Spleen (tissue), 11 donors: ENCODE measurements at regions not wholly inside any gene's neighbourhood (a gene's known extent, or its start where the extent isn't known, plus 50 kb on each side); places are given as distances from the start of the nearest gene placed in this dataset.

Experiments
- DNase-seq: peaks from one replicate; pipeline ENCODE4 v3.0.0-alpha.2; 2020
- H3K27ac ChIP-seq, 8 donors: fragments of 200-600 bp; sonication (generic) in 7 of 8; 1 replicate in 4 of 8; 2 replicates in 4 of 8; pipeline versions ENCODE4 v1.5.0 to v1.8.0; 2016 to 2021; ENCODE audit warnings: inconsistent platforms in 4 of 8, mild to moderate bottlenecking in 4 of 8, moderate library complexity in 1 of 8
- H3K27me3 ChIP-seq, 7 donors: fragments of 200-600 bp; sonication (generic) in 6 of 7; replicated peaks in 1 of 7; 1 replicate in 4 of 7; 2 replicates in 3 of 7; pipeline versions ENCODE4 v1.5.0 to v1.8.0; 2016 to 2021; ENCODE audit warnings: inconsistent platforms in 3 of 7, mild to moderate bottlenecking in 1 of 7
- H3K36me3 ChIP-seq, 6 donors: fragments of 200-600 bp; sonication (generic) in 5 of 6; 1 replicate in 4 of 6; 2 replicates in 2 of 6; pipeline versions ENCODE4 v1.5.0 to v1.8.0; 2016 to 2021; ENCODE audit warnings: inconsistent platforms in 2 of 6
- H3K4me1 ChIP-seq, 6 donors: fragments of 200-600 bp; sonication (generic) in 5 of 6; 1 replicate in 3 of 6; 2 replicates in 3 of 6; pipeline versions ENCODE4 v1.5.0 to v1.8.0; 2016 to 2021; ENCODE audit warnings: inconsistent platforms in 3 of 6
- H3K4me3 ChIP-seq, 8 donors: fragments of 200-600 bp; sonication (generic) in 7 of 8; 1 replicate in 4 of 8; 2 replicates in 4 of 8; pipeline versions ENCODE4 v1.5.0 to v1.8.0; 2016 to 2021; ENCODE audit warnings: inconsistent platforms in 4 of 8, mild to moderate bottlenecking in 4 of 8, moderate library complexity in 2 of 8
- H3K9me3 ChIP-seq, 8 donors: fragments of 200-600 bp; sonication (generic) in 7 of 8; 1 replicate in 4 of 8; 2 replicates in 4 of 8; pipeline versions ENCODE4 v1.5.0 to v1.8.0; 2016 to 2021; ENCODE audit warnings: inconsistent platforms in 4 of 8
- POLR2A ChIP-seq, 3 donors: fragments of 450-650 bp; IDR thresholded peaks; one replicate each; pipeline ENCODE4 v1.5.1; 2017; ENCODE audit warnings: antibody characterized with exemption in 3 of 3, mild to moderate bottlenecking in 1 of 3
- POLR2AphosphoS5 ChIP-seq, 3 donors: sonication (generic); formaldehyde crosslinking; IDR thresholded peaks; one replicate each; pipeline ENCODE4 v1.5.1; 2017; ENCODE audit warnings: antibody characterized with exemption in 3 of 3
- WGBS, 5 donors: extraction: QIAGEN DNeasy Blood & Tissue Kit in 3 of 5; methylation state at CpG; one replicate each; pipeline versions ENCODE4 v1.1.5 to v1.1.7; 2013 to 2018; 5-methylcytosine and 5-hydroxymethylcytosine counted together
- intact Hi-C: fragments of 100-400 bp; cut with DNase I; formaldehyde crosslinking; loops from one replicate; pipeline ENCODE4 v1.15.0; 2023; ENCODE audit warnings: low total_unique reads
- TF ChIP-seq, protein P1 (sequence below), 11 experiments: fragments of 200-600 bp in 7 of 11; fragments of 450-650 bp in 4 of 11; sonication (generic) in 4 of 11; IDR thresholded peaks in 8 of 11; conservative IDR thresholded peaks in 3 of 11; 1 replicate in 7 of 11; 2 replicates in 4 of 11; pipeline versions ENCODE4 v1.4.0 to v1.8.0; 2016 to 2021; ENCODE audit warnings: antibody characterized with exemption in 11 of 11, inconsistent platforms in 4 of 11, mild to moderate bottlenecking in 1 of 11
- donor health status: healthy with polysubstance abuse.
- donor health status: DM: no; HTN: no; CAD: no; lungs with moderate emphysema.
- donor health status: DM: no; HTN: no; CAD: no.
- donor health status: Bipolar disorder and iron deficiency.
- donor health status: healthy.
- donor health status: DM: no; HTN: no; CAD: no.
- donor health status: DM: yes; HTN: yes; CAD: no.

DNA sequence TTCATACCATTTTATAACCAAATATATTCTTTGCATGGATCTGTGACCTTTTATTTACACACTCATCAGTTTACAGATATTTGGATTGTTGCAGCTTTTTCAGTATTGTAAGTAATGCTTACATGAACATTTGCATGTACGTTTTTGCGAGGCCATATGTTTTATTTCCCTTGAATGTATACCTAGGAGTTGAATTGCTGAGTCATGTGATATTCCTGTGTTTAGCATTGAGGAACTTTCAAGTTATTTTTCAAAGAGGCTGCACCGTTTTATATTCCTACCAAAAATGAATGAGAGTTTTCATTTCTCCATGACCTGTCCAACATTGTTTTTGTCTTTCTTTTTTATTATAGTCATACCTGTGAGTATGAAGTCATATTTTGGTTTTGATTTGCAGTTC is 392.1 kb downstream of the CNTNAP4 start:
- WGBS, 5 donors = 19 to 48% (median 33%) methylated on average over 3 of the region's 3 CpGs
- no peaks in the 10 kb centered on the region for H3K4me1 ChIP-seq
- H3K9me3 ChIP-seq = no peaks in the 10 kb centered on the region
- H3K27ac ChIP-seq = no peak overlapping the region
- intact Hi-C loops = no loop called here
- TF ChIP-seq, protein P1, sequence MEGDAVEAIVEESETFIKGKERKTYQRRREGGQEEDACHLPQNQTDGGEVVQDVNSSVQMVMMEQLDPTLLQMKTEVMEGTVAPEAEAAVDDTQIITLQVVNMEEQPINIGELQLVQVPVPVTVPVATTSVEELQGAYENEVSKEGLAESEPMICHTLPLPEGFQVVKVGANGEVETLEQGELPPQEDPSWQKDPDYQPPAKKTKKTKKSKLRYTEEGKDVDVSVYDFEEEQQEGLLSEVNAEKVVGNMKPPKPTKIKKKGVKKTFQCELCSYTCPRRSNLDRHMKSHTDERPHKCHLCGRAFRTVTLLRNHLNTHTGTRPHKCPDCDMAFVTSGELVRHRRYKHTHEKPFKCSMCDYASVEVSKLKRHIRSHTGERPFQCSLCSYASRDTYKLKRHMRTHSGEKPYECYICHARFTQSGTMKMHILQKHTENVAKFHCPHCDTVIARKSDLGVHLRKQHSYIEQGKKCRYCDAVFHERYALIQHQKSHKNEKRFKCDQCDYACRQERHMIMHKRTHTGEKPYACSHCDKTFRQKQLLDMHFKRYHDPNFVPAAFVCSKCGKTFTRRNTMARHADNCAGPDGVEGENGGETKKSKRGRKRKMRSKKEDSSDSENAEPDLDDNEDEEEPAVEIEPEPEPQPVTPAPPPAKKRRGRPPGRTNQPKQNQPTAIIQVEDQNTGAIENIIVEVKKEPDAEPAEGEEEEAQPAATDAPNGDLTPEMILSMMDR (IDR thresholded peaks at IDR 0.05 in 8 of 11, conservative IDR thresholded peaks at IDR 0.05 in 3 of 11) = no peak
- TF ChIP-seq POLR2AphosphoS5 (IDR thresholded peaks at IDR 0.05) (no peak), POLR2A (IDR thresholded peaks at IDR 0.05) (no peak)
- no peak overlapping the region for H3K4me3 ChIP-seq
- H3K27me3 ChIP-seq = no peaks in the 10 kb centered on the region
- no peaks in the 10 kb centered on the region for H3K36me3 ChIP-seq
- DNase-seq = no peak

DNA sequence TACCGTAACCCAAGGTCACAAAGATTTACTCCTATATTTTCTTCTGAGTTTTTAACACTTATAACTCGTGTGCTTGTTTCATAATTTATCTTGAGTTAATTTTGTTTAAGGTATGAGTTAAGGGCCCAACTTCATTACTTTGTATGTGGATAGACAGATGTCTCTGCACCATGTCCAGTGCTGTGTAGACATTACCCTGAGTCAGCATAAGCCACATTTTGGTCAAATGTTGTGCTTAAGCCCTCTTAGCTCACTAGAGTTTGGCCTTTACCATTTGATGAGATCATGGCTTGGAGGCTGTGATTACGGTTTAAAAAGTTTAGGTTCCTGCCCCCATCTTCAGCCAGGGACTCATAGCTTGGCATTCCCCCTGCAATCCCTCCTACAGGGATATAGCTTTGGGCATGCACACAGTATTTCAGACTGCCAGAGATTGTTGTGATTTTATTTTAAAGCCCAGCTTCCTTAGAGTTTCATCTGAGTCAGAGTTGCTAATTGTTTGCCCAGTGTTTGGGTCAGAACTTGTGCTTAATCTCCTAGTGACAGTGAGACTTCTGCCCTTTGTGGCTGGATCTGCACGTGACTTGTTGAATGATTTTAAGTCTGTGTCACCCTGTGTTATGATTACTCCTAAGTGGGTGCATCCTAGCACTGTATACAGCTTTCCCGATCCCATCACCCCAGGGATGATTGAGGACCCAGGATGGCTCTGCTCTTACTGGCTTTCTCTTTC is 393.1 kb downstream of the CNTNAP4 start:
- Histone ChIP-seq H3K27me3 (no peaks in the 10 kb centered on the region), H3K4me3 (no peak overlapping the region), H3K9me3 (no peaks in the 10 kb centered on the region), H3K4me1 (no peaks in the 10 kb centered on the region), H3K36me3 (no peaks in the 10 kb centered on the region), H3K27ac (no peak overlapping the region)
- TF ChIP-seq POLR2AphosphoS5 (IDR thresholded peaks at IDR 0.05) = no peak
- TF ChIP-seq, protein P1 (IDR thresholded peaks at IDR 0.05 in 8 of 11, conservative IDR thresholded peaks at IDR 0.05 in 3 of 11) = no peak
- no peak for TF ChIP-seq POLR2A (IDR thresholded peaks at IDR 0.05)
- intact Hi-C loops = no loop called here
- 61 to 71% (median 64%) methylated on average over 5 of the region's 5 CpGs for WGBS, 5 donors
- no peak for DNase-seq

DNA sequence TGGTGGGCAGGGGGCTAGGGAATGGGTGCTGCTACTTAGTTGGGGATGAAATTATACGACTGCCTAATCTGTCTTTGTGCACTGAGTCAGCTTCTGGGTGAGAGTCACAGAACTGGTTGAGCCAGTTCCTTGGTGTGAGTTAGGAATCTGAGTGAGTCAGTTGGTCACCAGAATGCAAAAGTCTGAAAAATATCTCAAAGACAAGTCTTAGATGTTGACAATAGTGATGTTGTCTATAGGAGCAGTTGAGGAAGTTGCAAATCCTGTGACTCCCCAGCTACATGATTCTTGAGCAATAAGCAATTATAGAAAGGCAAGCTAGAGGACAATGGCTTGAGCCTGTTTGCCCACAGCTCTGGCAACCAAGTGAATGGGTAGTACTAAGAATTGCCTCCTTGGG is 399.2 kb downstream of the CNTNAP4 start:
- H3K36me3 ChIP-seq = no peaks in the 10 kb centered on the region
- no peak overlapping the region for H3K4me3 ChIP-seq
- WGBS, 5 donors = 67 to 77% (median 75%) methylated on average over 1 of the region's 1 CpG
- H3K27me3 ChIP-seq = no peaks in the 10 kb centered on the region
- no peak overlapping the region for H3K27ac ChIP-seq
- no peaks in the 10 kb centered on the region for H3K4me1 ChIP-seq
- no peak for DNase-seq
- H3K9me3 ChIP-seq = peaks cover 0 to 18% (median 9%) of the 10 kb centered on the region in 8 donors
- no peak for TF ChIP-seq POLR2AphosphoS5 (IDR thresholded peaks at IDR 0.05)
- TF ChIP-seq, protein P1 (IDR thresholded peaks at IDR 0.05 in 8 of 11, conservative IDR thresholded peaks at IDR 0.05 in 3 of 11) = no peak
- TF ChIP-seq POLR2A (IDR thresholded peaks at IDR 0.05) = no peak
- intact Hi-C loops = no loop called here

DNA sequence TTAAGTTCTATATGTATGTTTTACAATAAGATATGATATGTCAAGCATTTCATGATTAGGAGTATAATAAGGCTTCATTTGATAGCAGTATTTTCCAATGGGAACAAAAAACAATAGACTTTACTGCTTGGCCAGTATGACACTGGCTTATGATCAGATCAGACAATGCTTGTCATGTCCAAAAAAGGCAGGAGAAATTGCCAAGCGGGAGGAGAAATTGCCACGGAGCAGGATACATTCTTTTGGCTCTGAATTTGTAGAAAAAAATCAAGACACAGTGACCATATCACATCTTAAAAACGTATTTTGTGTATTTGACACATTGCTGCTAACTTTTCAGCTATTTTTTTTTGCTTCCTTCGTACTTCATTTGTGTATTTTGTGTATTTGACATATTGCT is 404.1 kb downstream of the CNTNAP4 start:
- no peak for DNase-seq
- WGBS, 5 donors = 70 to 83% (median 73%) methylated on average over 4 of the region's 4 CpGs
- intact Hi-C loops = no loop called here
- Histone ChIP-seq H3K4me1 (no peaks in the 10 kb centered on the region), H3K4me3 (no peak overlapping the region), H3K27ac (no peak overlapping the region), H3K36me3 (no peaks in the 10 kb centered on the region), H3K27me3 (no peaks in the 10 kb centered on the region), H3K9me3 (peaks cover 0 to 14% (median 9%) of the 10 kb centered on the region in 8 donors)
- TF ChIP-seq POLR2AphosphoS5 (IDR thresholded peaks at IDR 0.05) = no peak
- no peak for TF ChIP-seq POLR2A (IDR thresholded peaks at IDR 0.05)
- TF ChIP-seq, protein P1 (IDR thresholded peaks at IDR 0.05 in 8 of 11, conservative IDR thresholded peaks at IDR 0.05 in 3 of 11) = no peak
